ENCODE measurements at regions not wholly inside any gene's neighbourhood (a gene's known extent, or its start where the extent isn't known, plus 50 kb on each side); places are given as distances from the start of the nearest gene placed in this dataset.
"Not testable (repeated sequence)": the region's sequence is repeated elsewhere in the genome, so short reads cannot be mapped to it uniquely, and the experiment has no call there.

DNA sequence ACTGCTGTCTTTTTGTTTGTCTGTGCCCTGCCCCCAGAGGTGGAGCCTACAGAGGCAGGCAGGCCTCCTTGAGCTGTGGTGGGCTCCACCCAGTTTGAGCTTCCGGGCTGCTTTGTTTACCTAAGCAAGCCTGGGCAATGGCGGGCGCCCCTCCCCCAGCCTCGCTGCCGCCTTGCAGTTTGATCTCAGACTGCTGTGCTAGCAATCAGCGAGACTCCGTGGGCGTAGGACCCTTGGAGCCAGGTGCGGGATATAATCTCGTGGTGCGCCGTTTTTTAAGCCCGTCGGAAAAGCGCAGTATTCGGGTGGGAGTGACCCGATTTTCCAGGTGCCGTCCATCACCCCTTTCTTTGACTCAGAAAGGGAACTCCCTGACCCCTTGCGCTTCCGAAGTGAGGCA, 296.2 kb downstream of the TSN start:
- TF ChIP-seq, protein P1, sequence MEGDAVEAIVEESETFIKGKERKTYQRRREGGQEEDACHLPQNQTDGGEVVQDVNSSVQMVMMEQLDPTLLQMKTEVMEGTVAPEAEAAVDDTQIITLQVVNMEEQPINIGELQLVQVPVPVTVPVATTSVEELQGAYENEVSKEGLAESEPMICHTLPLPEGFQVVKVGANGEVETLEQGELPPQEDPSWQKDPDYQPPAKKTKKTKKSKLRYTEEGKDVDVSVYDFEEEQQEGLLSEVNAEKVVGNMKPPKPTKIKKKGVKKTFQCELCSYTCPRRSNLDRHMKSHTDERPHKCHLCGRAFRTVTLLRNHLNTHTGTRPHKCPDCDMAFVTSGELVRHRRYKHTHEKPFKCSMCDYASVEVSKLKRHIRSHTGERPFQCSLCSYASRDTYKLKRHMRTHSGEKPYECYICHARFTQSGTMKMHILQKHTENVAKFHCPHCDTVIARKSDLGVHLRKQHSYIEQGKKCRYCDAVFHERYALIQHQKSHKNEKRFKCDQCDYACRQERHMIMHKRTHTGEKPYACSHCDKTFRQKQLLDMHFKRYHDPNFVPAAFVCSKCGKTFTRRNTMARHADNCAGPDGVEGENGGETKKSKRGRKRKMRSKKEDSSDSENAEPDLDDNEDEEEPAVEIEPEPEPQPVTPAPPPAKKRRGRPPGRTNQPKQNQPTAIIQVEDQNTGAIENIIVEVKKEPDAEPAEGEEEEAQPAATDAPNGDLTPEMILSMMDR (IDR thresholded peaks at IDR 0.05): not testable (repeated sequence)
- TF ChIP-seq POLR2A (IDR thresholded peaks at IDR 0.05): not testable (repeated sequence)

Measured in Peyer's patch (tissue), 4 donors.